Glomerular visceral epithelial cell (primary cell): ENCODE measurements at regions not wholly inside any gene's neighbourhood (a gene's known extent, or its start where the extent isn't known, plus 50 kb on each side); places are given as distances from the start of the nearest gene placed in this dataset.

Source experiments
- DNase-seq: peaks from one replicate; pipeline ENCODE4 v3.0.0-alpha.2; 2016; ENCODE audit errors: extremely low spot score

- peak; percentile 8 for DNase-seq
These were observed 76.7 kb downstream of the TRIM29 start for GRCh38 chr11:120061036-120061760.

DNA sequence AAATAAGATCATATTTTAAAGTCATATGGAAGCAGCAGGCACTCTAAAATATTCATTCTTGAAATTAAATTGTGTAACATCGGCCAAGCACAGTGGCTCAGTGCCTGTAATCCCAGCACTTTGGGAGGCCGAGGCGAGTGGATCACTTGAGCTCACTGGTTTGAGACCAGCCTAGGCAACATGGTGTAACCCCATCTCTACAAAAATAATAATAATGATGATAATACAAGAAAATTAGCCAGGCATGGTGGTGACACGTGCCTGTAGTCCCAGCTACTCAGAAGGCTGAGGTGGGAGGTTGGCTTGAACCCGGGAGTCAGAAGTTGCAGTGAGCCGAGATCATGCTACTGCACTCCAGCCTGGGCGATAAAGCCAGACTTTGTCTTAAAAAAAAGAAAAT is 77.4 kb downstream of the TRIM29 start:
- no peak for DNase-seq

DNA sequence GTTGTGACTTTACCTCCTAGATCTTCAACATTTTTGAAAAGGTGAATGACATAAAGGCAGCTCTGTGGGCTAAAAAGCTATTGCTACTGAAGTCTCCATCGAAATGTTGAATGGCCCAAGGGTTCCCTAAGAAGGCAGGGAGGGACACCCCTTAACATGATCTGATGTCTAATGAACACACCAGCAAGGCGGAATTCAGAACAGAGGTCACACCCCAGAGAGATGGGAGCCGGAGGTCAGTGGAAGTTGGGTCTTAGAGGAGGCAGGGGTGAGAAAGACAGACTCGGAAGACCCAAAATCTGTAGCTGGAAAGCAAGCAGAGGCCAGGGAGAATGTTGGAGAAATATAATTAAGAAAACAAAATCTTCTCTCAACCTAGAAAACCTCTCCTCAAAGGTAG is 79.0 kb downstream of the TRIM29 start:
- no peak for DNase-seq

GRCh38 chr11:120057595-120058581 is 80.0 kb downstream of the TRIM29 start:
- peak; percentile 29 for DNase-seq

- no peak for DNase-seq
These were observed 80.9 kb downstream of the TRIM29 start for GRCh38 chr11:120057028-120057330.

- no peak for DNase-seq
These were observed 81.4 kb downstream of the TRIM29 start for GRCh38 chr11:120056301-120057027.

DNA sequence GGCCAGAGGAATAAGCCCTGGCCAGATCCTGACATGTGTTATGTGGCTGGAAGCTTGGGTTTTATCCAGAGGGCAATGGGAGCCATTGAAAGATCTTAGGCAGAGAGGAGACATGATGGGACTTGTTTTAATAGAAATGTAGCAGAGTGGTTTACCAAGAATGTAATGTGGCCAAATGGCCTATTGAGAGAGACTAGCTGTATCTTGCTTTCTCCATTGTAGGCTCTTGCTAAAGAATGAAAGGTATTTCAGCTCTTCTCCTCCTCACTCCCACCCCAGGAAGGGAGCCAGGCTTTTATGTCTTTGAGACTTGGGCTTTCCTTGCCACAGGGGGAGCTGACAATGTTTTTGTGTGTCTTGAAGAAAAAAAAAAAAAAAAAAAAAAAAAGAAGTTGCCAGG is 82.3 kb downstream of the TRIM29 start:
- DNase-seq = no peak

GRCh38 chr11:120054753-120055045 is 83.2 kb downstream of the TRIM29 start:
- DNase-seq = no peak

GRCh38 chr11:120054016-120054752 is 83.7 kb downstream of the TRIM29 start:
- no peak for DNase-seq

GRCh38 chr11:120052196-120052775 is 85.6 kb downstream of the TRIM29 start:
- no peak for DNase-seq

- DNase-seq = no peak
These were observed 93.8 kb downstream of the TRIM29 start for GRCh38 chr11:120044011-120044675.

- no peak for DNase-seq
These were observed 94.5 kb downstream of the TRIM29 start for GRCh38 chr11:120043328-120043945.

DNA sequence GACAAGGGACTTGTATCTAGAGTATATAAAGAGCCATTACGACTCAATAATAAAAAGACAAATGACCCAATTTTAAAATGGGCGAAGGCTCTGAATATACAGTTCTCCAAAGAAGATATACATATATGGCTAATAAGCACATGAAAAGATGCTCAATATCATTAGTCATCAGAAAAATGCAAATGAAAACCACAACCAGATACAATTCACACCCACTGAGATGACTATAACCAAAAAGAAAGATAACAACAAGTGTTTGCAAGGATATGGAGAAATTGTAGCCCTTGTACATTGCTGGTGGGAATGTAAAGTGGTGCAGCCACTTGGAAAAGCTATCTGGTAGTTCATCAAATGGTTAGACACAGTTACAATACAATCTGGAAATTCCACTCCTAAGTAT is 96.3 kb downstream of the TRIM29 start:
- no peak for DNase-seq

DNA sequence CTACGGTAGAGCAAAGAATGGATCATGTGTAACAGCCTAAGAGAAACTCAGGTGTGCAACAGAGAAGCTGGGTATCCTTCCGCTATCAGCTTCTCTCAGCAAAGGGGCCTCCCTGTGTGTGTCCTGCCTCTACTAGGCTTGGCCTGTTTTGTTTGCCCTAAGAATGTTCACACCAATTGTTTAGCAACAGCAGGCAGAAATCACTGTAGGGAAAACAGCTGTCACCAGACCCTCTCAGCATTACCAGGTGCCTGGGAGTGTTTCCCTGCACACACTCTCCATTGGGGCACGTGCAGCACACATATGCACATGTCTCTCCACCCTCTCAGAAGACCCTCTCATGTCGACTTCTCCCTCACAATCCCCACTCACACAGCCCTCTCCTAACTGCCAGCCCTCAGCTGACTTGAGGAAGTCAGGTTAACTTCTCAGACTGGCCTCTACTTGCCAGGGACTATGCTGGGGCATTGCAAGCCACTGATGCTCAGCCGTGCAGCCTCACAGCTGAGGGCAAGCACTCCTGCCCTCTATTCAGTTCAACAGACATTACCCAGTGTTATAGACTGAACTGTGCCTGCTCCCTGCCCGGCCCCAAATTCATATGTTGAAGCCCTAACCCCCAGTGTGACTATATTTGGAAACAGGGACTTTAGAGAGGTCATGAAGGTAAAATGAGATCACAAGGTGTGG is 97.6 kb downstream of the TRIM29 start:
- DNase-seq = no peak

DNA sequence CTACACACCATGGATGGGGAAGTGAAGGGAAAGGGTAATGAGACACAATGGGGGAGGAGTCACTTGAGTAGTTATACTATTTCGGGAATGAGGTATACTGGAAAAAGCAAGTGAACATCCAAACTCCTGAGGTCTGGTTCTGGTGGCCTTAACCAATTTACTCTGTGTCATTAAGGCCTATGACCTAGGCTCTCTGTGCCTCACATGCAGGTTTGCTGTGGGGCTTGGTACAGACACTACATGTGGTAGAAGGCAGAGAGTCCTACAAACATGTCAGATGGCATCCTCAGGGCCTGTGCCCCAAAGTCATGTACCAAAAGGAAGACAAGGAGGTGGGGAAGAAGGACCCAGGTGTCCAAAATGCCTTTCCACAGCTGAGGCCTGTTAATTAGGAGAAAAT is 98.9 kb downstream of the TRIM29 start:
- DNase-seq = no peak

DNA sequence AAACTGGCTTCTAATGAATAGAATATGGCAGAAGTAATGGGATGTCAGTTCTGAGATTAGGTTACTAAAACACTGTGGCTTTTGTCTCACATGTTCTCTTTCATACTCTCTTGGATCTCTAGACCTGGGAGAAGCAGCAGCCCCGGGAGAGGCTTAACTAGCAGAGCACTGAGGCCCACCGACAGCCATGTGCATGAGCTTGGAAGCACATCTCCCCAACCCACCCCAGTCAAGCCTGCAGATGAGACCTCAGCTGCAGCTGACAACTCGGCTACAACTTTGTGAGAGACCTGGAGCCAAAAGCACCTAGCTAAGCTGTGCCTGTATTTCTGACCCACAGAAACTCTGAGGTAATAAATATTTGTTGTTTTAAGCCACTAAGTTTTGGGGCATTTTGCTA is 100.8 kb downstream of the TRIM29 start:
- DNase-seq = no peak

- DNase-seq = no peak
These were observed 102.2 kb downstream of the TRIM29 start for GRCh38 chr11:120035756-120036155.

GRCh38 chr11:120034881-120035630 is 102.9 kb downstream of the TRIM29 start:
- DNase-seq = no peak

- no peak for DNase-seq
These were observed 103.6 kb downstream of the TRIM29 start for GRCh38 chr11:120034176-120034875.
